ENCODE measurements at regions not wholly inside any gene's neighbourhood (a gene's known extent, or its start where the extent isn't known, plus 50 kb on each side); places are given as distances from the start of the nearest gene placed in this dataset.

DNA sequence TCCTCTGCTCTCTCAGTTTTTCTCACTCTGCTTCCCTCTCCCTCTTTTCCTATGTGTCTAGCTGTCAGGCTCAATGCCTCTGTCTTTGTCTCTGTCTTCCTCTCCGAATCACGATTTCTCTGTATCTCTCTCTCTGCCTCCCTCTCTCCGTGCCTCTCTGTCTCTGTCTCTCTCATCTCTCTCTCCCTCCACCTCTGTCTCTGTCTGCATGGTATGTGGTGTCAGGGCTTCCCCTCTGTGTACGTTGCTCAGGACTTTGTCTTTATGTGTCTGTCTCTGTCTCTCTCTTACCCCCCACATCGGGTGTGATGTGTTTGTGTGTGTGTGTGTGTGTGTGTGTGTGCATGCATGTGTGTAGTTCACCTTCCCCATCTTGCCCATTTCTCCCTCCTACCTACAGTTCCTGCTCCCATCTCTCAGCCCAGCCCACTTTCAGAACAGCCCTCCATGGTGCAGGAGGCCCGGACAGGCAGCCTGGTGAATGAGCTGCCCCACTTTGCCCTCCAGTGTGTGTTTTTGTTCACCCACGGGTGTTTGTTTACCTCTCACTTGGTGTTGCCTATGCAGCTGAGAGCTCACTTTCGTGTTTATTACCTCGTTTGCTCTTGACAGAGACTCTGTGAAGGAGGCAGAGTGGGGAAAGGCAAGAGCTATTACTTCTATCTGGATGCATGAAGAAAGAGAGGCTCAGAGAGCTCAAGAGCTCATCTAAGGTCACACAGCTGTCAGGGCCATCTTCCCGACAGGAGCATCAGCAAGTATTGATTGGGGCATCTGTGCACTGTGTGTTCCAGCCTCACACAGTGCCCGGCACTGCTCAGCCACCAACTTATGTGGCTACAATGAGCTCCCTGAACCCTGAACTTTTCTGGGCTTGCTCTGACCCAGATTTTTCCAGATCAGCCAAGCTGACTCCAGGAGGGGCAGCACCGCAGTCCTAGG lies 163.5 kb upstream of the ZMIZ1 start:
- DNase-seq (ENCODE audit: low read depth), result no peak

DNA sequence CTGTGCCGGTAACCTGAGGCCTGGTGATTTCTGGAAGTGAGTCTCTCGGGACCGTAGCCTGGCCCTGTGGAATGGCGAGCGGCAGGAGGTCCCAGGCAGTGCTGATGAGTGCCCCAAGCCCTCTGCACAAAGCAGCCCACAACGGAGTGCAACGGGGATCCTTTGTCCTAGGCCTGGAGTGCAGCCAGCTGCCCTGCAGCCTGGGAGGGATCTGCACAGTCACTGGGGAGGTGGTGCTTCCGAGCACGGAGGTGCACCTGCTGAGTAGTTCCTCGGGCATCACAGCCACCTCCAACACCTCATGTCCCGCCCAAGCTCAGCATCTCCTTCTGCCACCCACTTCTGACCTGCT lies 162.8 kb upstream of the ZMIZ1 start:
- no peak for DNase-seq (ENCODE audit: low read depth)

DNA sequence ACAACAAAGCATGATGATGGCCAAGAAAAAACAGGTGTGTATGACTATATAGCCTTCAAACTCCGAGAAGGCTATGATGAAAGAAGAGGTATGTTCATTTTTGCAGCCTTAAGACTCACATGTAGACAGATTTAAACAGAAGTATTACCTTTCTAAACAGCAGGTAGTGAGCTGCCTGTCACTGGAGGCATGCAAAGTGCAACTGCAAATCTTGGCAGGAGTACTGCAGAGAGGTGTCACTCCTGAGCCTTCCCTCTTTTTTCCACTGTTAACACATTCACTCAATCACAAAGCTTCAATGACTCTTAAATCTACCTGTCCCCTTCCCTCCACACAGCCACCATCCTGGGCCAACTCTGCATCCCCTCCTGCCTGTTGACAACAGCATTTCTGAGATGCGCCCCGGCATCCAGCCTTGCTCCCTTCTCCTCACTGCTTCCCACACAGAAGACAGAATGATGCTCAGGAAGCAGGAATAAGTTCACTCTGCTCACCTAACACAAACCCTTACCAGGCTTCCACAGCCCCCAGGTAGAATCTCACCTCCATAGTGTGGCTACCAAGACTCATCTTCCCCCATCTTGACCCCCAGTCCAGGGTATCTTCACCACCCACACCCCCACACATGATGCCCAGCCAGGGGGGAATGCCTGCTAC lies 161.9 kb upstream of the ZMIZ1 start:
- DNase-seq (ENCODE audit: low read depth), result no peak

DNA sequence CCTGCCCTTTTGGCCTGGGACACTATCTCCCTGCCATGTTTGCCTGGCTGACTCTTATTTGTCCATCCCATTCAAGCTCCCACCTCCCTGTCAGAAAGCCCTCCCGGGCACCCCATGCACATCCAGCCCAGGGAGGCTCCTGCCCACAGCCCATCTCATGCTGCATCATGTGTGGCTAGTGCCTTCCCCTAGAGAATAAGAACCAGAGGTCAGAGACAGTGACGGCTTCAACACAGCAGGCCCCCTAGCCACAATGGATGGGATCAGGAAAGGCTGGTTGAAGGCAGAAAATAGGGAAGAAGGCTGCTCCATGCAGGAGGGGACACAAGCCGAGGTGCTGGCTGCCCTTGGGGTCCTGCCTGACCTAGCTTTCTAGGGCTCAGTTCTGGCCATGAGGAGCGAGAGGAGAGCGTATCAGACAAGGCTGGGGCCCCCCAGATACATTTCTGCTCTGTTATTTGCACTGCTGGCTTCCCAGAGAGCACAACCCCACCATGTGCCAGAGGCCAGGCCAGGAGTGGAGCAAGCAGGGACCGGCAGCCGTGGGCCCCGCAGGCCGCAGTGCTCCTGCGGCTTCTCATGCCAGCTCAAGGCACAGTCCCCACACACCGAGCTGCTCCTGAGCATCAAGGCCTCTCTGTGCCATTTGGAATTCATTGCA lies 161.1 kb upstream of the ZMIZ1 start:
- DNase-seq (ENCODE audit: low read depth), result no peak

DNA sequence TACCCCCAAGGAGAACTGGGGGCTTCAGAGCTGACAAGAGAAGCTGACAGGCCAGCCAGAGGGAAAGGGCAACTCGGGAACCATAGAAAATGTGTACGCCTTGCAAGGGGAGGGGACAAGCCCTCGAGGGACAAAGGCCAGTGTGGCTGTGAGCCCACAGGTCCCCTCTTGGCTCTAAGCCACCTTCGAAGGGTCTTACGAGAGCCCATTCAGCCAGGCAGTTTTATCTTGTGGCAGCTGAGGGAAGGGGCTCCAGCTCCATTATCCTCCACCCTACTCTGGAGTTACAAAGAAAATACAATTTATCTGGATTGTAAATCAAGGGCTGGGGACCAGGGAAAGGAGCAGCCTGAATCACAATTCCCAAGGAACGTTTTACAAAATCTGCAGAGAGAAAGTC lies 159.5 kb upstream of the ZMIZ1 start:
- no peak for DNase-seq (ENCODE audit: low read depth)

DNA sequence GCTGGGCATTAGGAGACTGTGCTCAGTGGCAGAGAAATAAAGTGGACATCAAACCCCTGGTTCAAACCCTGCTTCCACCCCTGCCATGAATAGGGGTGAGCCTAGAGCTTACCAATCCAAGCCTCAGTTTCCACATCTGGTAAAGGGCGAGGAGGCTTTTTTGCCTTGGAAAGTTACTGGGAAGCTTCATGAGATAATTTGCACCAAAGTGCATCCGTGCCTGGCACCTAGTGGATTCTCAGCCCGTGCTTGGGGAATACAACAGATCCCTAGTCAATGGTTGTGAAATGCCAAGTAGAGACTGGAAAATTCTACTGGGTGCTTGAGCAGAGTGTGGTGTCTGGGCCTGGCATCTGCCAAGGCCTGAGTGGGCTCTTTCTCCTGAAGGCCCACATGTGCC lies 158.7 kb upstream of the ZMIZ1 start:
- DNase-seq (ENCODE audit: low read depth), result no peak

DNA sequence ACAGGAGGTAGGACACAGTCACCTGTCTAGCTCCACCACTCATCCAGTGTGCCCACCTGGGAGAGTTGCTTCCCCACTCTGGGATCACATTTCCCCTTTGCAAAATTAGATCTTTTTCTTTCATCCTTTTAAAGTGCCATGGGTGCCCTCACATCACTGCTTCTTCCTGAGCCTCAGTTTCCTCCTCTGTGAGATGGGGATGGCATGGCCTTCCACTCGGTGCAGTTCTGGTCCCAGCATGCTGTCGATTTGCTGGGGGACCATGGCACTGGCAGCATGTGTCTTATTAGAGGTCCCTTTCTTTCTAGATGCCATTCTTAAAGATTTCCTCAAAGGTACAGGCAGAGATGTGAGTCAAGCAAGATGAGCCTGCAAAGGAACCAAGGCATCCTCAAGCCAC lies 158.3 kb upstream of the ZMIZ1 start:
- DNase-seq (ENCODE audit: low read depth), result no peak

DNA sequence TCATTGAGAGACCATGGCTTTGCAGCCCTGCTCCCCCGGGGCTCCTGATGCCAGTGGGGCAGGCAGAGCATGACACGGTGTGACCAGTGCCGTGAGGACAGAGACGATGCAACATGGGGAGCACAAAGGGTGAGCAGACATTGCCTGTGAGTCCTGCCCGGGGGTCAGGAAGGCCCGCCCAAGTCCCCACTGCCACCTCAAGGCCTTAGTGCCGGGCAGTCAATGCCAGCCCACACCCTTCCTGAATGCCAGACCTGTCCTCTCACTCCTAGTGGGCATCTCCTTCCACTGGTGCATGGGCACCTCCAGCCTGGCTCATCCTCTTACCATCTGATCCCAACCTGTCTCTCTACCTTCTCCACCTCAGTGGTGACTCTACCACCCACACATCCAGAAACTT lies 157.9 kb upstream of the ZMIZ1 start:
- DNase-seq (ENCODE audit: low read depth), result no peak

DNA sequence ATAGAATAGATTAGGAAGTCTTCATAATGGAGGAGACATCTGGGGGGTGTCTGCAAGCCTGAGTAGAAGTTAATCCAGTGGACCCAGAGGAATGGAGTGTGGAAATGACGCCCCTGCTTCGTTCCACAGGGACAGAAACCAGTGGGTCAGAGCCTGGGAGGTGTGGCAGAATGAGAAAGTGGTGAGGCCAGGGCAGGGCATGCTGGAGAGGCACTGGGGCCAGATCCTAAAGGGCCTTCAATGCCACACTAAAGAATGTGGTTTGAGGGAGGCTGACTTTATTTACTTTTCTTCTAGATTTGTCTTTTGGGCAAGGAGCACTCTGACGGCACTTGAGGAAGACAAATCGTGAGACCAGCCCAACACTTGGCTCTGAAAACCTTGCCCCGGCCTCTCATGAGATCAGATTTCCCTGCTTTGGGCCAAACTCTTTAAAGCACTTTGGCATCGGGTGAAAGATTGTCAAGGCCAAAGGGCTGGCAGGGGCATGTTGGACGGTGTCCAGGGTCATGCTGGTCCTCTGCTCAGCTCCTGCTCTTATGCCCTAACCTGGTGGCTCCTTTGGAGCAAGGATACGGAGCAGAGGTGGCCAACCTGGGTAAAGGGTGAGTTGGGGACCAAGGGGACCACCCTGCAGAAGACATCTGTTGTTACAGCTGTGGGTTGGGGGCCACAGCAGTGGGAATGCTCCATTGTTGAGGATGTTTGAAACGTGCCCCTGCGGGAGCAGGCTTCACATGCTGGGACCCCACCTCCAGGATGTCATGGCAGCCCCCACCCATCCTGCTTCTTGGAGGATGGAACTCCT lies 157.0 kb upstream of the ZMIZ1 start:
- no peak for DNase-seq (ENCODE audit: low read depth)

DNA sequence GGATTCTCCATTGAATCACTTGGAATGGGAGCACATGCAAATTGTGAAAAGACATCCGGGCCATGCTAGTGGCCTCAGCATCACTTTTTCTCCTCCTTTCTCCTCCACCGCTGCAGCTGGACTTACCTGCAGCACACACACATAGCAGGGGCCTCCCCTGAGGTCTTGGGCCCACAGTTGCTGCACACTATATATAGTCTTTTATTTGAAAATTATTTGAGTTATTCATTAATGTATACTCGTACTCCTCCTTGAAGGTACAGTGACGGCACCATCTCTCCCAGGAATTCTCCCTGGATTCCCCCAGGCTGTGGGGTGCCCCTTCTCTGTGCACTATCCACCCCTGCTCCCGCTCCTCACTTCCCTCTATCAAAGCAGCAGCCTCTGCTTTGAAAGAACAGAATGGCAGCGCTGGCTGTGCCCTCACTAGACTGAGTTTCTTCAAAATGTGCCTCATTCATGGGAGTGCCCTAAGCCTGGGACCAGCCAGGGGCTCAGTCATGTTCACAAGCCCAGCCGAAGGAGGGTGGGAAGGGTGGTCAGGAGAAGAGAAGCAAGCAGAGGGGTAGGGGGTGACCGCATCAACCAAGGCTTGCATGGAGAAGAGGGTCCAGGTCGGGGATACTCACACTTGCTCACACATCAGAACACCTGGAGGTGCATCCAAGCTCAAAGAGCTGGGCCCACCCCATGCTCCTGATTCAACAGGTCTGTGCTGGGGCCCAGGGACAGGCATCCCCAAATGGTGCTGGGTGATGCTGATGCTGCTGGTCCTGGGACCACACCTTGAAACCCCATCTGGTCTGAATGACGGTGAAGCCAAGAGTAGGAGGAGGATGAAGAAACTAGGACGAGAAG lies 156.2 kb upstream of the ZMIZ1 start:
- no peak for DNase-seq (ENCODE audit: low read depth)

DNA sequence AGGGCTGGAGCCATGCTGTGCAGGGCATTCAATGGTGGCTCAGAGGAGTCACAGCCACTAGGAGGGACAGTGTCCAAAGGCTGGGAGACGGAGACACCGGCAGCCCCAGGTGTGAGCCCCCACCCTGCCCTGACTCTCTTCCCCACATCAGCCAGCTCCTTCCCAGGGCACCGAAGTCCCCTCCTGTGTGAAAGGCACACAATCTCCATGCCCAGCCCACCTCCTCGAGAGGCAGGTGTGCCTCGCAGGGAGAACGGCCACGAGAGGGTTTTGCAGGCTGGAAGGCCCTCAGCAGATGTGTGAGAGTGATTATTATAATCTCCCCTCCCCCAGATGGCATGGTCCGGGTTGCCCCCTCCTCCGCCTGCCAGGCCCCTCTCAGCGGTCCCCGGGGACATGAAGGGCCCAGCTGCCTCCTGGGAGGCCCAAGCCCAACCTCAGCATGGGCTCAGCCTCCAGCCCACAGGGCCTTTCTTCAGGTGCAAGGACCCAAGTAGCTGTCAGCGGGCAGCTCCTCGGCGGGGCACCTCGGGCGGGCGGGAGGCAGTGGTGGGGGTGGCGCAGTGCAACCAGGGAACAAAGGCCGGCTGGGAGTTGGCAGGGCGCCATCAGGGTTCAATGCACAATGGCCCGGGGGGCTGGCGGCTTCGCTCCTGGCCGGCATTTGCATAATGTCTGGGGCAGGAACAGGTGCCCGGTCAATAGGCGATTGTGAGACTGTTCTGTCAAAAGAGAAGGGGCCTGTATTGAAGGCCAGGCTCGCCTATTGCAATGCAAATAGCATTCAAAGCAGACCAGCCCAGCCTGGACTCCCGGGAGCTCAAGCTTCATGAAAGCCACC lies 155.3 kb upstream of the ZMIZ1 start:
- DNase-seq (ENCODE audit: low read depth), result no peak

DNA sequence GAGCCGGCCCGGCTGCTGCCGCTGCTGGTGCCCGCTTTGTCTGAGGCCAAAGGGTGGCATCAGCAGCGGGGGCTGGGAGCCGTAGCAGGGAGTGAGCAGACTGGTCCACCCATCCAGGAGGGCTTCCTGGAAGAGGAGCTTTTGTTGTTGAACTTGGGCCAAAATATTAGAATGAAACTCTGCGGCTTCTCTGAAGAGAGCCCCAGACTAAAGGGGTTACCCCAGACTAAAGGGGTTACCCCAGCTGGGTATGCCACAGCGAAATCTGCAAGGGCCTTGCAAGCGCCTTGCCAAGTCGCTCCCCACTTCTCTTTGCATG lies 154.7 kb upstream of the ZMIZ1 start:
- DNase-seq (ENCODE audit: low read depth), result no peak

DNA sequence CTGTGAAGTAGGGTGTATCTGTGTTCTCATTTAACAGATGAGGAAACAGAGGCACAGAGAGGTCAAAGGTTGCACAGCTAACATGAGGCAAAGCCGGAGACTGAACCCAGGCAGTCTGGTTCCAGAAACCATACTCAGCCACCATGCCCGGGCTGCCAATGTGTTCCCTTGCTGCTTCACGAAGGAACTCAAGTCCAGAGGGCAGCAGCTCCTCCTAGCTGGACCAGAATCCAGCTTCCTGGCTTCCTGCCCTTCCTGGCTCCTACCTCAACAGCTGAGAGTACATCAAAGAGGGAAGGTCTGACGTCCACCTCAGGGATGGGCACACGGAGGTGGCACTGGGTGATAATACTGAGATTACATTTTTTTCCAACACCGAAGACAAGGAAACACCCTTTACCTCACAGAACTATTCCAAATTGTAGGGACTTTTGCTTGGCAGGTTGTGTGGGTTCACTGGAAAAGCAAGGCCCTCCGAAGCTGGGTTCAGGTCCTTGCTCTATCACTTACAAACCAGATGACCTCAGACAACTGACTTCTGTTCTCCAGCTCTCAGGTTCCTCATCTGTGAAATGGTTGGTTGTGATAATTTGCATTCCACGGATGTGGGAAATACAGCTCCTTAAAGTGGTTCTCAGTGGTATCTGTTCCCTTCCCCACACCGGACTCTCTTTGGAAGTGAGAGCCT lies 154.1 kb upstream of the ZMIZ1 start:
- no peak for DNase-seq (ENCODE audit: low read depth)

DNA sequence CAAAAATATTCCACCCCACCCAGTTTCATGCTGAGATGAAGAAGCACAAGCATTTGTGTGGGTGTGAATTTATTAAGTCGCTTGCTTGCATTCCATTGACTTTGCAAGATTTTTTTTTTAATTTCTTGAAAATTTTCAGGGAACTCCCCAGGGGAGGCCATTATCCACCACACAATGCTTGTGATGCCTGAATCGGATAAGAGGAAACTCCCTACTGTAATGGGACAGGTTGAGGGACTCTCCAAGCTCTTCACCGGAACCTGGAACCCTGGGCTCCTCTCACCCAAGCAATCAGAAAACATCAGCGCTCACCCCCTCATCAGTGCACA lies 153.6 kb upstream of the ZMIZ1 start:
- DNase-seq (ENCODE audit: low read depth), result no peak

DNA sequence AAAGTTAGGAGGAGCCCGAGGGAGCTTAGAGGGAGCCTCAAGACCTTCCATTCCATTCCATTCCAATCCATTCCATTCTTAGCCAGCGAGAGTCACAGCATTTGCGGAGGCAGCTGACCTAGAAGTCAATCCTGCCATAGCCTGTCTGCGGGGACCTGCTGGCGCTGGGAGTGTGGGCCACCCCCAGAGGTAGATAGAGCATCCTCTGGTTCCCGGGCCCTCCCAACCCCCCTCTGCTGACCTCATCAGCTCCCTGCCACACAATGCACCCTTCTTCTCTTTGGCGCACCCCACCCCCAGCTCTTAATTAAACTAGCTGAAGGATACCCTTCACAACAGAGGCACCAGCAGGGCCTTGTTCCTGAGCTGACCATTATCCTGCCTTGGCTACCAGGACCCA lies 152.5 kb upstream of the ZMIZ1 start:
- no peak for DNase-seq (ENCODE audit: low read depth)

DNA sequence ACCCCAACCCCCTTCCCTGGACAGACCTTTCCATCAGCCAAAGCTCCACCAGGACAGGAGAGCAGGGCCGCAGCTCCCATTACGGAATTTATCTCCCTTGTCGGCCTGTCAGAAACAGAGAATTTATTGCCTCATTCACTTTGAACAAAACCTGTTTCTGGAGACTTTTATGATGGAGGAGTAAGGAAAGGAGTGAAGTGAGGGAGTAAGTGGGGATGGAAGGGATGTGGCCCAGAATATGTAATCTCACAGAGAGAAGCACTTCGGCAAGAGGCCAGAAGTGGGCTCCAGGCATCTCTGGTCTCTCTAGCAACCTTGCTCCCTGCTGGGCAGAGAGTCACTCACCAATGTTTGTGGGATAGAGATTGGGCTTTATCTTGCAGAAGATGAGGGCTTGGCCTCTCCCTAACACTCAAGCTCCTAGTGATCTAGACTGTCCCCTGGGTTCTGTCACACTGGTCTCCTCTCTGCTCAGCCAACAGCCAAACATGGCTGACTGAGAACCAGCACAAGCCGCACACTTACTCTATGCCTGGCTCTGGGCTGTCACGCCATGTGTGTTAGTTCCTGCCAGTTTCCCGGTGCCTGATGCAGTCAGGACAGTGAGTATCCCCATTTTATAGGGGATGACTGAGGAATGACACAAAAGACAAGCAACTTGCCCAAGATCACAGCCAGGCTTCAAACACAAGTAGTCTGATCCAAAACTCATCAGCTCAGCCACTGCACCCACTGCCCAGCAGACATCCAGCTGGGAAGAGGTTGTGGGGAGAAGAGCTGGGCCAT lies 149.4 kb upstream of the ZMIZ1 start:
- DNase-seq (ENCODE audit: low read depth), result no peak

DNA sequence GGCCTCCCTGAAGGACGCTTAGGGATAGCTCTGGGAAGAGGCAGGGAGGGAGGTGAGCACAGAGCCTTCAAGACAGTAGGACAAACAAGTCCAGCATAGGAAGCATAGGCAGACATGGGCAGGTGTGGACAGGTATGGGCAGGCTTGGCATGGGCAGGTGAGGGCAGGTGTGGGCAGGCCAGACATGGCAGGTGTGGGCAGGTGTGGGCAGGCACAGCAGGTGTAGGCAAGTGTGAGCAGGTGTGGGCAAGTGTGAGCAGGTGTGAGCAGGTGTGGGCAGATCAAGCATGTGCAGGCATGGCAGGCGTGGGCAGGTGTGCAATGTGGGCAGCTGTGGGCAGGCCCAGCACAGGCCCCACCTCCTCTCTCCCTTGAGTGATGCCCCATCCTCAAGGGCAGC lies 148.8 kb upstream of the ZMIZ1 start:
- no peak for DNase-seq (ENCODE audit: low read depth)

DNA sequence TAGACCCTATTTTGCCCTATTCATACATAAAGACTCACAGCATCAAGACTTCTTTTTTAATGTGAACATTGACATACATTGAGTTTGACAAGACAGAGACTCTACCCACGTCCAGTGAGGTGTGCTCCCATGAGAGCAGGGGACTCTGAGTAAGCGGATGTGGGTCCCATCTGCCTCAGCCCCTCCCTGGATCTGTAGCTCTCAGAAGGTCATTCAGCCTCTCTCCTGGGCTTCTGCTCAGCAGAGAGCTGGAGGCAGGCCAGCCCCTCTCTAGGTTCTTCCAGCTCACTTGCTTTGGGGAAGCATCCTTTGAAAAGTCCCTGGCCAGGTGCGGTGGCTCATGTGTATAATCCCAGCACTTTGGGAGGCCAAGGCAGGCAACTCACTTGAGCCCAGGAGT lies 146.9 kb upstream of the ZMIZ1 start:
- no peak for DNase-seq (ENCODE audit: low read depth)

DNA sequence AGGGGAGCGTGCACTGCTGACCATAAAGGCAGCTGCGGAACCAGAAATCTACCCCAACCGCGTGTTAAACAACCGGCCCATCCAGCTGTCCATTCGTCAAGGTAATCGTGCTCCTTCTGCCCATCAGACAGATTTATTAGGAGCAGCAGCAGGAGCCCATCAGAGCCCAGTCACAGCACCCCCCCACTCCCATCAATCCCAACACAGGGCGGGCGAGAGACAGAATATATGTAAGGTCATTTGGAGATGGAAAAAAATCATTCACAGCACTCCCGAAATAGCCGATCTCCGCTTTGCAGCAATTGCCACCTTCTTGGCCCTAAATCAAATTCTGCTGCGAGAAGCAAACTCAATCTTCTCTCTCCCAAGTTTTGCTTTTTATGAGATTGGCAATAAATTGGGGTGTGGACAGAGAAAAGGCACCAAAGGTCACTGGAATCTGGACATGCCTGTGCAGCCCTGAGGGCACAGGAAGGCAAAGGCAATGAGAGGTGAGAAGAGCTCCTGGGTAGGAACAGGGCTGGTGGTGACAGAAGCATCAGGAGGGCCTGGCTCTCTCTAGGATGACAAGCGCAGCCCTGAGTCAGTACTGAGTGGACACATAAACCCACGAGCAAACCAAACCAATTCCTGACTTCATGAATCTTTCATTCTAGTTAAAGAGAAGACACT lies 145.0 kb upstream of the ZMIZ1 start:
- no peak for DNase-seq (ENCODE audit: low read depth)

All from activated T-cell treated with anti-CD3 and anti-CD28 coated beads for 24 hours (primary cell).